GM12892 (cell line): ENCODE measurements at regions not wholly inside any gene's neighbourhood (a gene's known extent, or its start where the extent isn't known, plus 50 kb on each side); places are given as distances from the start of the nearest gene placed in this dataset.

Experiments
- POLR2A ChIP-seq: IDR thresholded peaks from 2 replicates; pipeline ENCODE4 v1.6.1; 2011; ENCODE audit warnings: low read depth, low read length, control low read depth
- POLR2AphosphoS5 ChIP-seq: IDR thresholded peaks from 2 replicates; pipeline ENCODE4 v1.6.1; 2011; ENCODE audit warnings: low read depth, low read length, control low read depth
- TAF1 ChIP-seq: IDR thresholded peaks from 2 replicates; pipeline ENCODE4 v1.6.1; 2011; ENCODE audit warnings: low read depth, mild to moderate bottlenecking, control low read depth, low read length, borderline replicate concordance

DNA sequence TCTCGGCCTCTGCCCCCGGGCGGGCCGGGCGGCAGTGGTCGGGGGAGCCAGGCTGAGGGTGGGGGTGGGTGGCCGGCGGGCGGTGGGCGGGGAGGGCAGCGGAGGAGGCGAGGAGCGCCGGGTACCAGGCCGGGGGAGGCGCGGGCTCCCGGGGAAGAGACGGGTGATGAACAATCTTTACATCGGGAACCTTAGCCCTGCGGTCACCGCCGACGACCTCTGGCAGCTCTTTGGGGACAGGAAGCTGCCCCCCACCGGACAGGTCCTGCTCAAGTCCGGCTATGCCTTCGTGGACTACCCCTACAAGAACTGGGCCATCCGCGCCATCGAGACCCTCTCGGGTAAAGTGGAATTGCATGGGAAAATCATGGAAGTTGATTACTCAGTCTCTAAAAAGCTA is 112.5 kb downstream of the NBPF12 start:
- TF ChIP-seq POLR2A (no peak), POLR2AphosphoS5 (no peak), TAF1 (no peak)
